ENCODE measurements at regions not wholly inside any gene's neighbourhood (a gene's known extent, or its start where the extent isn't known, plus 50 kb on each side); places are given as distances from the start of the nearest gene placed in this dataset.

- H3K27ac ChIP-seq: no peak overlapping the region
- no peak overlapping the region for H3K9ac ChIP-seq (ENCODE audit: insufficient read length)
- no peaks in the 10 kb centered on the region for H3K36me3 ChIP-seq (ENCODE audit: insufficient read depth, low read length)
- H3K9me3 ChIP-seq (ENCODE audit: low read depth, low read length): no peaks in the 10 kb centered on the region
- no peak overlapping the region for H3K4me3 ChIP-seq
- TF ChIP-seq FOXP2 (optimal IDR thresholded peaks at IDR 0.05; ENCODE audit: control extremely low read depth, extremely low read length, insufficient read depth) (no peak), POLR2AphosphoS5 (IDR thresholded peaks at IDR 0.05; ENCODE audit: borderline replicate concordance, low read depth, low read length) (no peak), EZH2 (IDR thresholded peaks at IDR 0.05) (no peak)
- DNase-seq (ENCODE audit: low read depth, low spot score): no peak
Measured at GRCh38 chr13:91099877-91100276, 247.6 kb upstream of the MIR17HG start.

- H3K36me3 ChIP-seq (ENCODE audit: insufficient read depth, low read length): no peaks in the 10 kb centered on the region
- no peak for DNase-seq (ENCODE audit: low read depth, low spot score)
- H3K9me3 ChIP-seq (ENCODE audit: low read depth, low read length): no peaks in the 10 kb centered on the region
- TF ChIP-seq POLR2AphosphoS5 (IDR thresholded peaks at IDR 0.05; ENCODE audit: borderline replicate concordance, low read depth, low read length): no peak
- no peak for TF ChIP-seq FOXP2 (optimal IDR thresholded peaks at IDR 0.05; ENCODE audit: control extremely low read depth, extremely low read length, insufficient read depth)
- no peak for TF ChIP-seq EZH2 (IDR thresholded peaks at IDR 0.05)
- H3K9ac ChIP-seq (ENCODE audit: insufficient read length): no peak overlapping the region
- H3K4me3 ChIP-seq: 0 out of 2 replicates have a peak overlapping the region, but pooled peaks have one; percentile 34
- no peak overlapping the region for H3K27ac ChIP-seq
Measured at GRCh38 chr13:91100944-91101343, 246.5 kb upstream of the MIR17HG start.

- no peaks in the 10 kb centered on the region for H3K36me3 ChIP-seq (ENCODE audit: insufficient read depth, low read length)
- no peak overlapping the region for H3K27ac ChIP-seq
- 0 out of 2 replicates have a peak overlapping the region, but pooled peaks have one; percentile 34 for H3K4me3 ChIP-seq
- H3K9me3 ChIP-seq (ENCODE audit: low read depth, low read length): no peaks in the 10 kb centered on the region
- H3K9ac ChIP-seq (ENCODE audit: insufficient read length): no peak overlapping the region
- peak; percentile 74 for DNase-seq (ENCODE audit: low read depth, low spot score)
- TF ChIP-seq POLR2AphosphoS5 (IDR thresholded peaks at IDR 0.05; ENCODE audit: borderline replicate concordance, low read depth, low read length) (peak; percentile 33; the same call in 1 of the 2 replicates), EZH2 (IDR thresholded peaks at IDR 0.05) (no peak)
Measured at GRCh38 chr13:91101381-91101780, 246.1 kb upstream of the MIR17HG start.

GRCh38 chr13:91105270-91105669, 242.2 kb upstream of the MIR17HG start:
- H3K27ac ChIP-seq: no peak overlapping the region
- no peaks in the 10 kb centered on the region for H3K9me3 ChIP-seq (ENCODE audit: low read depth, low read length)
- TF ChIP-seq FOXP2 (optimal IDR thresholded peaks at IDR 0.05; ENCODE audit: control extremely low read depth, extremely low read length, insufficient read depth) (no peak), POLR2AphosphoS5 (IDR thresholded peaks at IDR 0.05; ENCODE audit: borderline replicate concordance, low read depth, low read length) (no peak), EZH2 (IDR thresholded peaks at IDR 0.05) (no peak)
- no peak for DNase-seq (ENCODE audit: low read depth, low spot score)
- H3K36me3 ChIP-seq (ENCODE audit: insufficient read depth, low read length): no peaks in the 10 kb centered on the region
- no peak overlapping the region for H3K4me3 ChIP-seq
- no peak overlapping the region for H3K9ac ChIP-seq (ENCODE audit: insufficient read length)

GRCh38 chr13:91106565-91106964, 240.9 kb upstream of the MIR17HG start:
- Histone ChIP-seq H3K27ac (no peak overlapping the region), H3K4me3 (no peak overlapping the region)
- DNase-seq (ENCODE audit: low read depth, low spot score): no peak

GRCh38 chr13:91108315-91108714, 239.2 kb upstream of the MIR17HG start:
- Histone ChIP-seq H3K4me3 (no peak overlapping the region), H3K9me3 (ENCODE audit: low read depth, low read length) (no peaks in the 10 kb centered on the region), H3K27ac (no peak overlapping the region), H3K36me3 (ENCODE audit: insufficient read depth, low read length) (no peaks in the 10 kb centered on the region), H3K9ac (ENCODE audit: insufficient read length) (no peak overlapping the region)
- TF ChIP-seq EZH2 (IDR thresholded peaks at IDR 0.05) (no peak), FOXP2 (optimal IDR thresholded peaks at IDR 0.05; ENCODE audit: control extremely low read depth, extremely low read length, insufficient read depth) (no peak), POLR2AphosphoS5 (IDR thresholded peaks at IDR 0.05; ENCODE audit: borderline replicate concordance, low read depth, low read length) (no peak)
- DNase-seq (ENCODE audit: low read depth, low spot score): no peak

More at GRCh38 chr13:91106565-91106964, 240.9 kb upstream of the MIR17HG start:
- Histone ChIP-seq H3K36me3 (ENCODE audit: insufficient read depth, low read length) (no peaks in the 10 kb centered on the region), H3K9ac (ENCODE audit: insufficient read length) (no peak overlapping the region), H3K9me3 (ENCODE audit: low read depth, low read length) (no peaks in the 10 kb centered on the region)
- TF ChIP-seq FOXP2 (optimal IDR thresholded peaks at IDR 0.05; ENCODE audit: control extremely low read depth, extremely low read length, insufficient read depth) (no peak), POLR2AphosphoS5 (IDR thresholded peaks at IDR 0.05; ENCODE audit: borderline replicate concordance, low read depth, low read length) (no peak)

- TF ChIP-seq FOXP2 (optimal IDR thresholded peaks at IDR 0.05; ENCODE audit: control extremely low read depth, extremely low read length, insufficient read depth): no peak
- no peak for TF ChIP-seq POLR2AphosphoS5 (IDR thresholded peaks at IDR 0.05; ENCODE audit: borderline replicate concordance, low read depth, low read length)
- Histone ChIP-seq H3K36me3 (ENCODE audit: insufficient read depth, low read length) (no peaks in the 10 kb centered on the region), H3K9ac (ENCODE audit: insufficient read length) (no peak overlapping the region), H3K4me3 (no peak overlapping the region), H3K27ac (no peak overlapping the region), H3K9me3 (ENCODE audit: low read depth, low read length) (no peaks in the 10 kb centered on the region)
- no peak for DNase-seq (ENCODE audit: low read depth, low spot score)
Measured at GRCh38 chr13:91111476-91112200, 235.8 kb upstream of the MIR17HG start.

- TF ChIP-seq FOXP2 (optimal IDR thresholded peaks at IDR 0.05; ENCODE audit: control extremely low read depth, extremely low read length, insufficient read depth) (no peak), EZH2 (IDR thresholded peaks at IDR 0.05) (no peak), POLR2AphosphoS5 (IDR thresholded peaks at IDR 0.05; ENCODE audit: borderline replicate concordance, low read depth, low read length) (no peak)
- Histone ChIP-seq H3K4me3 (no peak overlapping the region), H3K27ac (no peak overlapping the region)
Measured at GRCh38 chr13:91112201-91112923, 235.1 kb upstream of the MIR17HG start.

More at GRCh38 chr13:91112201-91112923, 235.1 kb upstream of the MIR17HG start:
- DNase-seq (ENCODE audit: low read depth, low spot score): no peak
- H3K9me3 ChIP-seq (ENCODE audit: low read depth, low read length): no peaks in the 10 kb centered on the region
- H3K36me3 ChIP-seq (ENCODE audit: insufficient read depth, low read length): no peaks in the 10 kb centered on the region
- no peak overlapping the region for H3K9ac ChIP-seq (ENCODE audit: insufficient read length)
